HL-60 (cell line): ENCODE measurements at regions not wholly inside any gene's neighbourhood (a gene's known extent, or its start where the extent isn't known, plus 50 kb on each side); places are given as distances from the start of the nearest gene placed in this dataset.

Experiments used
- DNase-seq, 2 experiments: peaks; one replicate each; pipeline ENCODE4 v3.0.0-alpha.2; 2010 to 2020; ENCODE audit warnings: low read depth in 1 of 2, low spot score in 1 of 2
- H3K27ac ChIP-seq: fragments of 250-450 bp; sonication (Bioruptor Pico); replicated peaks from 2 replicates; pipeline ENCODE4 v1.5.1; 2020; ENCODE audit warnings: mild to moderate bottlenecking, moderate library complexity
- H3K27me3 ChIP-seq: fragments of 250-450 bp; sonication (Bioruptor Pico); 2 replicates; pipeline ENCODE4 v1.5.1; 2021; ENCODE audit warnings: mild to moderate bottlenecking, moderate library complexity; ENCODE audit not compliant: insufficient read depth, poor library complexity, severe bottlenecking
- H3K4me3 ChIP-seq: replicated peaks from 2 replicates; pipeline ENCODE4 v1.5.1; 2011; ENCODE audit warnings: mild to moderate bottlenecking, control low read depth, low read length; ENCODE audit not compliant: insufficient read depth
- GABPA ChIP-seq: IDR thresholded peaks from 2 replicates; pipeline ENCODE4 v1.6.1; 2012; ENCODE audit warnings: low read depth
- POLR2AphosphoS5 ChIP-seq: IDR thresholded peaks from 2 replicates; pipeline ENCODE4 v1.6.1; 2012; ENCODE audit warnings: low read depth
- SPI1 ChIP-seq: IDR thresholded peaks from 2 replicates; pipeline ENCODE4 v1.6.1; 2012; ENCODE audit warnings: low read depth, mild to moderate bottlenecking, borderline replicate concordance
- TF ChIP-seq, protein P1 (sequence below): IDR thresholded peaks from one replicate; pipeline ENCODE4 v1.5.1; 2011; ENCODE audit warnings: low read length, control low read depth, inconsistent platforms; ENCODE audit not compliant: insufficient read depth
- TF ChIP-seq, protein P2 (sequence below): IDR thresholded peaks from 2 replicates; pipeline ENCODE4 v1.6.1; 2012; ENCODE audit warnings: low read depth; ENCODE audit not compliant: insufficient replicate concordance

DNA sequence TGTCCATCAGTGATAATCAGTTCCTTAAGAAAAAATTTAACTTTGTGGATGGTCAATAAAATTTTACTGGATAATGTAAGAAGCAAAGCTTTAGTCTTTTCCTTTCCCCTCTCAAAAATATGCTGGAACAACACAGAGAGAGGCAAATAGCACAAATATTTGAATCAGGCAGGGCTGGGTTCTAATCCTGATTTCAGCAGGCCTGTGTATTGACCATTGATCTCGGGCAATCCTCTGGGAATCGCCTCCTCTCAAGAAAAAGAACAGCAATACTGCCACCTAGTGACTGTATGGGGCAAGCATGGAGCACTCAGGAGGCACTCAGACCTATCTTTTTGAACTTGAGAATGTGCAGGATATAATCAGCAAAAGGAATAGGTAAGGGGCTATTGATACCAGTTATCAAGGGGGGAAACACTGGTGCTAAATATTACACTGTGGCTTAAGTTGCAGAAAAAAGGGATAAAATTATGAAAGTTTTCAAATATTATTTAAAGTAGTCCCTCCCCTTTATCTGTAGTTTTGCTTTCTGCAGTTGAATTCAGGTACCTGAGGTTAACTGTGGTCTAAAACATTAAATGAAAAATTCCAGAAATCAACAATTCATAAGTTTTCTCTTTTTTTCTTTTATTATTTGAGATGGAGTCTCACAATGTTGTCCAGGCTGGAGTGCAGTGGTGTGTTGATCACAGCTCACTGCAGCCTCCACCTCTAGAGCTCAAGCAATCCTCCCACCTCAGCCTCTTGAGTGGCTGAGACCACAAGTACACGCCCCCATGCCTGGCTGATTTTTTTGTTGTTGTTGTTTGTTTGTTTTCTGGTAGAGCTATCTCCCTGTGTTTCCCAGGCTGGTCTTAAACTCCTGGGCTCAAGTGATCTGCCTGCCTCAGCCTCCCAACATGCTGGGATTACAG is 91.8 kb upstream of the NHSL1 start:
- TF ChIP-seq, protein P1, sequence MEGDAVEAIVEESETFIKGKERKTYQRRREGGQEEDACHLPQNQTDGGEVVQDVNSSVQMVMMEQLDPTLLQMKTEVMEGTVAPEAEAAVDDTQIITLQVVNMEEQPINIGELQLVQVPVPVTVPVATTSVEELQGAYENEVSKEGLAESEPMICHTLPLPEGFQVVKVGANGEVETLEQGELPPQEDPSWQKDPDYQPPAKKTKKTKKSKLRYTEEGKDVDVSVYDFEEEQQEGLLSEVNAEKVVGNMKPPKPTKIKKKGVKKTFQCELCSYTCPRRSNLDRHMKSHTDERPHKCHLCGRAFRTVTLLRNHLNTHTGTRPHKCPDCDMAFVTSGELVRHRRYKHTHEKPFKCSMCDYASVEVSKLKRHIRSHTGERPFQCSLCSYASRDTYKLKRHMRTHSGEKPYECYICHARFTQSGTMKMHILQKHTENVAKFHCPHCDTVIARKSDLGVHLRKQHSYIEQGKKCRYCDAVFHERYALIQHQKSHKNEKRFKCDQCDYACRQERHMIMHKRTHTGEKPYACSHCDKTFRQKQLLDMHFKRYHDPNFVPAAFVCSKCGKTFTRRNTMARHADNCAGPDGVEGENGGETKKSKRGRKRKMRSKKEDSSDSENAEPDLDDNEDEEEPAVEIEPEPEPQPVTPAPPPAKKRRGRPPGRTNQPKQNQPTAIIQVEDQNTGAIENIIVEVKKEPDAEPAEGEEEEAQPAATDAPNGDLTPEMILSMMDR = peak; percentile 84
- no peak for TF ChIP-seq GABPA
- Histone ChIP-seq H3K27ac (no peak overlapping the region), H3K4me3 (no peak overlapping the region), H3K27me3 (no peaks in the 10 kb centered on the region)
- peak; percentile 8 to 44 for DNase-seq

DNA sequence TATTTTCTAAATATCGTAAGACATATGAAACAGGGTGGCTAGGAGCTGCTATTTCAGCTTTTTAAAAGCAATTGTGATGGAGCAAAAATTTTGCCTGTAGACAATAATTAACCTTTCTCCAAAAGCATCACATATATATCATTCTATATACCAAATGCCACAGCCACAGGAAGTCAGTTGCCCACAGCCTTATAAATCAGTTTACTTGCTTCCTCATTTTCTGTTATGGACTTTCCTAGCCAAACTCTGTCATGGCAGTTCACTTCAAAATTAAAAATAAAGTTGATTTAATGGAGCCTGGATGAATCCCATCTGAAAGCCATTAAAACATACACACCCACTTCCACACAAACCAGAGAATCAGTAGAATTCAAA is 93.4 kb upstream of the NHSL1 start:
- DNase-seq = peak in 1 of 2 experiments; percentile 22
- peak; percentile 31; the same call in 1 of the 2 replicates for TF ChIP-seq SPI1
- TF ChIP-seq, protein P1 = no peak
- H3K4me3 ChIP-seq = no peak overlapping the region
- no peak overlapping the region for H3K27ac ChIP-seq
- no peaks in the 10 kb centered on the region for H3K27me3 ChIP-seq

DNA sequence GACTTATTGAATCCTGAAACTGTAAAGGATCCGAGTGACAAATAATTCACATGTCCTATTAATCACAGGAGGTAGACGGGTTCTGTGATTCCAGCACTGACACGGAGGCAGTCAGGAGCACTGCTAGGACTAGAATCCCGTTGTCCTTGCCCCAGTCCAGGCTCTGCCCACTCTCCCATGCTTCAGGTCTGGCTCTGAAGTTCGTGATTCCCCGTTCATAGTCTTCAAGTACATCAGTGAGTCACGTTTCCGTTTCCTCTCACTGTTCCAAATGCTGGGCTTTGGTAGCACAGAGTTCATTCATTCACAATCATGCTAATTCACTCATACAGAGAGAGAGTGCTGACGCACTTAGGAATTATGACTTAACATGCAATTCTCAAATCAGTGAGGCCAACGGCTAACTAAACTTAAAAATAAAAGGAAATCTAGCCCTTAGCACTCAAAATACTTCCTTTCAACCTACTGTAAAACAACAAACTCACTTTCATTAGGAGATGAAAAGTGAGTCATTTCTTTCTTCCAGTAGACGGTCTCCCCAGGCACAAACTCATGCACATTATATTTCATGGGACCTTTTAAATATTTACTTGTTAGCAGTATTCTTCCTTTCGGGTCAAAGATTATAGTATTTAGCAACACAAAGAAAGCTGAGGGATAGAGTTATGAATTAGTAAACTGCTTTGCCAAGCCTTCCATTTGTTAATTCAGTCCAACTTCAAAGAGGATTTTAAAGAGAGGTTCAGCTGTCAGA is 94.0 kb upstream of the NHSL1 start:
- peak; percentile 11 to 31 for DNase-seq
- TF ChIP-seq, protein P1 = no peak
- no peak for TF ChIP-seq GABPA
- no peak for TF ChIP-seq SPI1
- TF ChIP-seq, protein P2, sequence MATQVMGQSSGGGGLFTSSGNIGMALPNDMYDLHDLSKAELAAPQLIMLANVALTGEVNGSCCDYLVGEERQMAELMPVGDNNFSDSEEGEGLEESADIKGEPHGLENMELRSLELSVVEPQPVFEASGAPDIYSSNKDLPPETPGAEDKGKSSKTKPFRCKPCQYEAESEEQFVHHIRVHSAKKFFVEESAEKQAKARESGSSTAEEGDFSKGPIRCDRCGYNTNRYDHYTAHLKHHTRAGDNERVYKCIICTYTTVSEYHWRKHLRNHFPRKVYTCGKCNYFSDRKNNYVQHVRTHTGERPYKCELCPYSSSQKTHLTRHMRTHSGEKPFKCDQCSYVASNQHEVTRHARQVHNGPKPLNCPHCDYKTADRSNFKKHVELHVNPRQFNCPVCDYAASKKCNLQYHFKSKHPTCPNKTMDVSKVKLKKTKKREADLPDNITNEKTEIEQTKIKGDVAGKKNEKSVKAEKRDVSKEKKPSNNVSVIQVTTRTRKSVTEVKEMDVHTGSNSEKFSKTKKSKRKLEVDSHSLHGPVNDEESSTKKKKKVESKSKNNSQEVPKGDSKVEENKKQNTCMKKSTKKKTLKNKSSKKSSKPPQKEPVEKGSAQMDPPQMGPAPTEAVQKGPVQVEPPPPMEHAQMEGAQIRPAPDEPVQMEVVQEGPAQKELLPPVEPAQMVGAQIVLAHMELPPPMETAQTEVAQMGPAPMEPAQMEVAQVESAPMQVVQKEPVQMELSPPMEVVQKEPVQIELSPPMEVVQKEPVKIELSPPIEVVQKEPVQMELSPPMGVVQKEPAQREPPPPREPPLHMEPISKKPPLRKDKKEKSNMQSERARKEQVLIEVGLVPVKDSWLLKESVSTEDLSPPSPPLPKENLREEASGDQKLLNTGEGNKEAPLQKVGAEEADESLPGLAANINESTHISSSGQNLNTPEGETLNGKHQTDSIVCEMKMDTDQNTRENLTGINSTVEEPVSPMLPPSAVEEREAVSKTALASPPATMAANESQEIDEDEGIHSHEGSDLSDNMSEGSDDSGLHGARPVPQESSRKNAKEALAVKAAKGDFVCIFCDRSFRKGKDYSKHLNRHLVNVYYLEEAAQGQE = no peak
- TF ChIP-seq POLR2AphosphoS5 = no peak
- Histone ChIP-seq H3K4me3 (no peak overlapping the region), H3K27me3 (no peaks in the 10 kb centered on the region), H3K27ac (no peak overlapping the region)

DNA sequence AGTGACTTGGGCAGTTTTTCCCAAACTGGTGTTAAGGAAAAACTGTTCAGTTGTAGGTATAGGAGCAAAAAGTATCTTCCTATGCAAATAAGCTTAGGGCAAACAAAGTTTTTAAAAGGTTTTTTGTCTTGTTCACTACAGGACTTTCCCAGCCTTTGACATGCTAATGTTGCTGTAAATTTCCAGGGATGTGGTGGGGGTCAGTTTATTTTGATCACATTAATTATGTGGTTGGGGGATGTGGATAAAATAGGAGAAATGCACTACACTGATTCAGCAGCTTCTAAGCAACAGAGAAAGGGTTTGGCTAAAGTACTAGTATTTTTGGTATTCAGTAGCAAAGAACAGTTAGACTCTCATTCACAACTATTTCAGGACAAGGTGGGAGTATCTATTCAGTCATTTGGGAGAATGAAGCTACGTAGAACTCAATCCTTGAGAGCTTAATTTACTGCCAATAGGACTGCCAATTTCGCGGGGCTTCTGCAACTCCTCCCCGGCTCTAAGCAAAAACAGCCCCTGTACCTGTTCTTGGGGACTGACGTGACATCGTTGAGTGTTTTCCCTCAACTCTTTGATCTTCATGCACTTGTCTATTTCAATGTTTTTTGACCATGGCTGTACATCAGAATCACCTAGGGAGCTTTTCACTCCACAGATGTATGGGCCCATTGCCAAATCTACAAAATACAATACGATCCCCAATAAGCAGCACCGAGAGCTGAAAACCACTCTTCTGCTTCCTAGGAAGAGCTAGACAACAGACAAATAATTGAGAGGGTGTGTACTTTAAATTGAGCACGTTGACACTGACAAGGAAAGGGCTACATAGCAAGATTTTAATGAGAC is 94.8 kb upstream of the NHSL1 start:
- Histone ChIP-seq H3K27me3 (no peaks in the 10 kb centered on the region), H3K4me3 (no peak overlapping the region), H3K27ac (no peak overlapping the region)
- TF ChIP-seq, protein P2 = no peak
- TF ChIP-seq POLR2AphosphoS5 (no peak), SPI1 (no peak), GABPA (no peak)
- TF ChIP-seq, protein P1 = no peak
- DNase-seq = no peak
